IgD-negative memory B cell (primary cell): ENCODE measurements at regions not wholly inside any gene's neighbourhood (a gene's known extent, or its start where the extent isn't known, plus 50 kb on each side); places are given as distances from the start of the nearest gene placed in this dataset.
"Not testable (repeated sequence)": the region's sequence is repeated elsewhere in the genome, so short reads cannot be mapped to it uniquely, and the experiment has no call there.

Source experiments
- H3K27ac Mint-ChIP-seq, 3 donors: one replicate each; pipeline ENCODE4 v1.8.0; 2020 to 2022; ENCODE audit warnings: mild to moderate bottlenecking in 3 of 3, mixed read lengths in 3 of 3, moderate library complexity in 1 of 3
- H3K27me3 Mint-ChIP-seq: one replicate; pipeline ENCODE4 v1.8.0; 2021; ENCODE audit warnings: mixed read lengths
- H3K36me3 Mint-ChIP-seq: one replicate; pipeline ENCODE4 v1.8.0; 2020; ENCODE audit warnings: mild to moderate bottlenecking, mixed read lengths
- H3K4me1 Mint-ChIP-seq, 3 donors: one replicate each; pipeline ENCODE4 v1.8.0; 2020 to 2022; ENCODE audit warnings: mixed read lengths in 3 of 3, mild to moderate bottlenecking in 1 of 3
- H3K4me3 Mint-ChIP-seq, 4 donors: one replicate each; pipeline ENCODE4 v1.8.0; 2020 to 2022; ENCODE audit warnings: mild to moderate bottlenecking in 4 of 4, mixed read lengths in 4 of 4, moderate library complexity in 3 of 4
- H3K9me3 Mint-ChIP-seq, 3 donors: one replicate each; pipeline ENCODE4 v1.8.0; 2020 to 2021; ENCODE audit warnings: mixed read lengths in 3 of 3, mild to moderate bottlenecking in 1 of 3

GRCh38 chr13:103517768-103518102 lies 451.5 kb upstream of the SLC10A2 start:
- Mint-ChIP-seq H3K36me3 (no peaks in the 10 kb centered on the region), H3K27me3 (no peaks in the 10 kb centered on the region), H3K4me1 (no peaks in the 10 kb centered on the region), H3K27ac (no peak overlapping the region), H3K9me3 (peaks cover 0 to 3% (median 0%) of the 10 kb centered on the region in 3 donors), H3K4me3 (no peak overlapping the region)

GRCh38 chr13:103517066-103517767 lies 451.0 kb upstream of the SLC10A2 start:
- H3K36me3 Mint-ChIP-seq: no peaks in the 10 kb centered on the region
- H3K9me3 Mint-ChIP-seq: peaks cover 0 to 2% (median 0%) of the 10 kb centered on the region in 3 donors
- no peaks in the 10 kb centered on the region for H3K4me1 Mint-ChIP-seq
- no peak overlapping the region for H3K27ac Mint-ChIP-seq
- no peak overlapping the region for H3K4me3 Mint-ChIP-seq
- no peaks in the 10 kb centered on the region for H3K27me3 Mint-ChIP-seq

GRCh38 chr13:103516015-103516795 lies 450.0 kb upstream of the SLC10A2 start:
- H3K27me3 Mint-ChIP-seq: no peaks in the 10 kb centered on the region
- H3K36me3 Mint-ChIP-seq: no peaks in the 10 kb centered on the region
- no peaks in the 10 kb centered on the region for H3K4me1 Mint-ChIP-seq
- H3K9me3 Mint-ChIP-seq: peaks cover 0 to 2% (median 0%) of the 10 kb centered on the region in 3 donors
- H3K4me3 Mint-ChIP-seq: no peak overlapping the region
- no peak overlapping the region for H3K27ac Mint-ChIP-seq

DNA sequence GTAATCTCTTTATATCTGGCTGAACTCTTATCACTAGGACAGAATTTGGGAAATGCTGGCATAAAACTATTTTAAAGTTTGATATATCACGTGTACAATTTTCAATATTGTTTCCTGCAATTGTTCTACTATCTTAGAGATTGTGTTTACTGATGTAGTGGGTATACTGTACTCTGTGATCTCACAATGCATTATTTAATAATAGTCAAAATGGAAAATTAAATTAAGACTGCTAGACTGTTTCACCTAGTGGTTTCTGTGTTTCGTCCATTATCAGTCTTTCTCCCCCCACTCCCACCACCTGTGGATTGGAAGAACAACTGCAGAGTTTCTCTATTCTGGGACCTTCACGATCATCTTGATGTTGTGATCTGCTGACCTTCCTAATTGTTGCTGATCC lies 449.2 kb upstream of the SLC10A2 start:
- H3K4me1 Mint-ChIP-seq: no peaks in the 10 kb centered on the region
- H3K36me3 Mint-ChIP-seq: no peaks in the 10 kb centered on the region
- H3K4me3 Mint-ChIP-seq: no peak overlapping the region
- peaks cover 0 to 2% (median 0%) of the 10 kb centered on the region in 3 donors for H3K9me3 Mint-ChIP-seq
- H3K27me3 Mint-ChIP-seq: no peaks in the 10 kb centered on the region
- no peak overlapping the region for H3K27ac Mint-ChIP-seq

- Mint-ChIP-seq H3K27ac (no peak overlapping the region), H3K4me3 (no peak overlapping the region), H3K36me3 (no peaks in the 10 kb centered on the region), H3K4me1 (no peaks in the 10 kb centered on the region), H3K27me3 (no peaks in the 10 kb centered on the region), H3K9me3 (peaks cover 0 to 2% (median 0%) of the 10 kb centered on the region in 3 donors)
These were observed 448.4 kb upstream of the SLC10A2 start for GRCh38 chr13:103514619-103515018.

GRCh38 chr13:103514188-103514587 lies 448.0 kb upstream of the SLC10A2 start:
- Mint-ChIP-seq H3K4me1 (no peaks in the 10 kb centered on the region), H3K27ac (no peak overlapping the region), H3K4me3 (no peak overlapping the region), H3K36me3 (no peaks in the 10 kb centered on the region), H3K9me3 (peaks cover 0 to 2% (median 0%) of the 10 kb centered on the region in 3 donors), H3K27me3 (no peaks in the 10 kb centered on the region)

GRCh38 chr13:103510007-103510535 lies 443.9 kb upstream of the SLC10A2 start:
- Mint-ChIP-seq H3K36me3 (no peaks in the 10 kb centered on the region), H3K4me3 (no peak overlapping the region), H3K4me1 (no peaks in the 10 kb centered on the region), H3K27me3 (peaks cover 1% of the 10 kb centered on the region), H3K9me3 (peaks cover 0 to 3% (median 0%) of the 10 kb centered on the region in 3 donors), H3K27ac (no peak overlapping the region)

DNA sequence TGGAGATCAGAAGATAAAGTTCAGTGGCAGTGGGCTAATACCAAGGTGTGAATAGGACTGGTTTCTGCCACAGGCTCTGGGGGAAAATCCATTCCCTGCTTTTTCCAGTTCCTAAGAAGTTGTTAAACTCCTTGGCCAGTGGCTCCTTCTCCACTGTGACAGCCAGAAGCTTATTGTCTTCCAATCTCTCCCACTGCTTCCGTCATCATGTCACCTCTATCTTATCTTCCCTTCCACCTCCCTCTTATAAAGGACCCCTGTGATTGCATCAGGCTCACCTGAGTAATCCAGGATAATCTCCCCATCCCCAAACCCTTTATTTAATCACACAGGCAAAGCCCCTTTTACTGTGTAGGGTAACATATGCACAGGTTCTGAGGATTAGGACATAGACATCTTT lies 431.2 kb upstream of the SLC10A2 start:
- Mint-ChIP-seq H3K9me3 (peaks cover 2 to 11% (median 6%) of the 10 kb centered on the region in 3 donors), H3K4me1 (no peaks in the 10 kb centered on the region), H3K36me3 (no peaks in the 10 kb centered on the region), H3K27ac (no peak overlapping the region), H3K27me3 (no peaks in the 10 kb centered on the region), H3K4me3 (no peak overlapping the region)

DNA sequence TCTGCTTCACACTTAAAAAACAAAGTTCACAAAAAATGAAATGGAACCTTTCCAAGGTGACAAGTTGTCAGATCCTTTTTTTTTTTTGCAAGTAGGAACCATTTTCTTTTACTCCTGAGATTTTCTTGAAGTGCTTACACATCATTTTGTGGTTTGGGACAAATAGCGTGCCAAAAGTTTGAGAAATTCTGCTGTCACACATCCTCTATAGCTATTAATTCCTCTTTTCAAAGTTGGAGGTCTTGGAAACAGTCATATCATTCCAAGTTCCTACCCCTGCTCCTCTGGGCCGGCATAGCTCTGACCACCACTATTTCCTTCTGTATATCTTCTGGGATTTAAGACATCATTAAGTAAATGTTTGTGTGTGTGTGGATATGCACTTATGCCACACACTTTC lies 421.6 kb upstream of the SLC10A2 start:
- no peaks in the 10 kb centered on the region for H3K36me3 Mint-ChIP-seq
- no peaks in the 10 kb centered on the region for H3K27me3 Mint-ChIP-seq
- no peak overlapping the region for H3K4me3 Mint-ChIP-seq
- peaks cover 0 to 2% (median under 1%) of the 10 kb centered on the region in 3 donors for H3K9me3 Mint-ChIP-seq
- H3K4me1 Mint-ChIP-seq: no peaks in the 10 kb centered on the region
- no peak overlapping the region for H3K27ac Mint-ChIP-seq

GRCh38 chr13:103473081-103473480 lies 406.9 kb upstream of the SLC10A2 start:
- no peaks in the 10 kb centered on the region for H3K36me3 Mint-ChIP-seq
- H3K9me3 Mint-ChIP-seq: no peaks in the 10 kb centered on the region
- H3K4me1 Mint-ChIP-seq: no peaks in the 10 kb centered on the region
- no peak overlapping the region for H3K4me3 Mint-ChIP-seq
- H3K27ac Mint-ChIP-seq: no peak overlapping the region
- no peaks in the 10 kb centered on the region for H3K27me3 Mint-ChIP-seq

- Mint-ChIP-seq H3K4me1 (no peaks in the 10 kb centered on the region), H3K9me3 (no peaks in the 10 kb centered on the region), H3K4me3 (no peak overlapping the region), H3K36me3 (no peaks in the 10 kb centered on the region), H3K27me3 (no peaks in the 10 kb centered on the region), H3K27ac (no peak overlapping the region)
These were observed 405.7 kb upstream of the SLC10A2 start for GRCh38 chr13:103471896-103472295.

- Mint-ChIP-seq H3K4me3 (no peak overlapping the region), H3K27me3 (no peaks in the 10 kb centered on the region)
These were observed 403.6 kb upstream of the SLC10A2 start for GRCh38 chr13:103469771-103470170.

DNA sequence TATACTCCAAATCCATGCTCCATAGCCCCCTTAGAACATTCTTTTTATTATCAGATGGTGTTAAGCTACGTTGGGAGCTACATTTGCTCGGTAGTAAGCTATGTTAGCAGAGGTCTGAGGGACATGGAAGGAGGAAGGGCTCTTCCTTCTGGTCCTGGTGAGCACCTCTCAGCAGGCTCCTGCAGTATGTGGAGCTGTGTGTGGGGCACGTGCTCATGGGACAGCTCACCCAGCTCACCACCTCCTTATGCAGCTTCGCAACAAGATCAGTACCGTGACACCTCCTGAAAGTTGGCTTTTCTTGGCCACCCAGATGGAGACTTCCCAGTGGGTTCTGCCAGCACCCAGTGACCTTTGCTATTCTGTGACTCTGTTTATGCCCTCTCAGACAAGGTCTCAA lies 400.5 kb upstream of the SLC10A2 start:
- Mint-ChIP-seq H3K4me3 (no peak overlapping the region), H3K27ac (no peak overlapping the region), H3K4me1 (no peaks in the 10 kb centered on the region), H3K9me3 (peaks cover 0 to 3% (median 0%) of the 10 kb centered on the region in 3 donors), H3K36me3 (no peaks in the 10 kb centered on the region), H3K27me3 (no peaks in the 10 kb centered on the region)

More at GRCh38 chr13:103469771-103470170, 403.6 kb upstream of the SLC10A2 start:
- Mint-ChIP-seq H3K36me3 (no peaks in the 10 kb centered on the region), H3K27ac (no peak overlapping the region), H3K9me3 (no peaks in the 10 kb centered on the region), H3K4me1 (no peaks in the 10 kb centered on the region)

- H3K4me3 Mint-ChIP-seq, H3K27me3 Mint-ChIP-seq, H3K27ac Mint-ChIP-seq, H3K9me3 Mint-ChIP-seq, H3K36me3 Mint-ChIP-seq, H3K4me1 Mint-ChIP-seq: not testable (repeated sequence)
These were observed 394.0 kb upstream of the SLC10A2 start for GRCh38 chr13:103460246-103460645.

DNA sequence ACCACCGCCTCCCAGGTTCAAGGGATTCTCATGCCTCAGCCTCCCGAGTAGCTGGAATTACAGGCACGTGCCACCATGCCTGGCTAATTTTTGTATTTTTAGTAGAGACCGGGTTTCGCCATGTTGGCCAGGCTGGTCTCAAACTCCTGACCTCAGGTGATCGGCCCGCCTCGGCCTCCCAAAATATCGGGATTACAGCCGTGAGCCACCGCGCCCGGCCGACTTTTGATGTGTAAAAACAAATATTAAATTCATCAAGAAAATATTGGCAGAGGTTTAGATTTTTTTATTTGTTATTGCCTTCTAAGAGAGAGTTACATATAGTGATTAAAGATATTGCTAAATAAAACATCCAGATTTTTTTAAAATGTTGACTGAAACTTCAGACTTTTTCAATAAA lies 390.8 kb upstream of the SLC10A2 start:
- not testable (repeated sequence) for H3K4me3 Mint-ChIP-seq, H3K27ac Mint-ChIP-seq, H3K9me3 Mint-ChIP-seq, H3K27me3 Mint-ChIP-seq, H3K36me3 Mint-ChIP-seq, H3K4me1 Mint-ChIP-seq

DNA sequence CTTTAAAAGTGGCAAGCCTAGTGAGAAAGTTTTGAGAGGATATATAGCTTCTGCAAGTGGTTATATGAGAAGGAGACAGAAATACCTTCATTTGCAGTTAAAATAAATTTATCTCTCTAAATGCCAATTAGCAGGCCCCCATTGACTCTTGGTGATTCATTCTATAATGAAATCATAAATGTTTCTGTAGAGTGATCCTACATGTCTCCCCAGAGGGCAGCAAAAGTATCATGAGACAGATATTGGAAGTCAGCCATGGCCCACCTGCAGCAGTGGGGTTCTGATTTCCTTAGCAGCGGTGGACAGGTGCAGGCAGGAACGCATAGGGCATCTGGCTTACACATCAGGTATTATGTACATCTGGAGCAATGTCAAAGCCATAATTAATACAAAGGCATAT lies 385.4 kb upstream of the SLC10A2 start:
- Mint-ChIP-seq H3K27me3 (no peaks in the 10 kb centered on the region), H3K4me3 (no peak overlapping the region), H3K4me1 (no peaks in the 10 kb centered on the region), H3K36me3 (no peaks in the 10 kb centered on the region), H3K9me3 (peaks cover 0 to 2% (median 0%) of the 10 kb centered on the region in 3 donors), H3K27ac (no peak overlapping the region)
